ENCODE measurements at regions not wholly inside any gene's neighbourhood (a gene's known extent, or its start where the extent isn't known, plus 50 kb on each side); places are given as distances from the start of the nearest gene placed in this dataset.

- Histone ChIP-seq H3K4me1 (ENCODE audit: insufficient read depth, low read length) (no peaks in the 10 kb centered on the region), H3K4me2 (ENCODE audit: low read depth, low read length) (no peak overlapping the region), H3K27me3 (ENCODE audit: control insufficient read depth in 1 of 2, insufficient read depth in 2 of 2, low read length in 2 of 2) (no peaks in the 10 kb centered on the region), H3K9ac (ENCODE audit: insufficient read depth, low read depth, low read length) (no peak overlapping the region), H4K20me1 (ENCODE audit: insufficient read depth, low read length) (no peaks in the 10 kb centered on the region), H3K9me3 (ENCODE audit: low read length) (no peaks in the 10 kb centered on the region), H3K36me3 (replicated peaks in 1 of 2; ENCODE audit: control insufficient read depth in 1 of 2, insufficient read depth in 2 of 2, low read length in 2 of 2) (no peaks in the 10 kb centered on the region), H3K27ac (ENCODE audit: extremely low read length, insufficient read depth, low read length) (no peak overlapping the region), H3K4me3 (replicated peaks in 1 of 3; ENCODE audit: insufficient read depth in 1 of 3, low read depth in 2 of 3, low read length in 3 of 3) (no peak overlapping the region), H2AFZ (ENCODE audit: low read length) (no peak overlapping the region), H3K79me2 (ENCODE audit: insufficient read depth, low read length) (no peaks in the 10 kb centered on the region)
- intact Hi-C loops (cut with micrococcal nuclease; ENCODE audit: unreplicated experiment) = no loop called here
- FAIRE-seq (no peak), DNase-seq (ENCODE audit: low spot score) (no peak), ATAC-seq (no peak)
- ChIA-PET CTCF (ENCODE audit: low intra/inter-chr PET ratio, low total read pairs) (no interaction called here), POLR2A (no interaction called here)
- BruUV-seq (replicated peaks) = no TSS peak
- 0% methylated on average over 2 of the region's 2 CpGs for WGBS (ENCODE audit: low lambda C conversion rate)
- TF ChIP-seq LCORL (IDR thresholded peaks at IDR 0.05) = no peak
- TF ChIP-seq LCORL (CRISPR knock-in tag; IDR thresholded peaks at IDR 0.05) = no peak
- no peak for TF ChIP-seq ZSCAN30 (CRISPR knock-in tag; IDR thresholded peaks at IDR 0.05)
- TF ChIP-seq PPARG (CRISPR knock-in tag; conservative IDR thresholded peaks at IDR 0.05) = no peak
- TF ChIP-seq ZNF446 (CRISPR knock-in tag; IDR thresholded peaks at IDR 0.05) = no peak
- no peak for TF ChIP-seq ATM (IDR thresholded peaks at IDR 0.05; ENCODE audit: borderline replicate concordance)
- in situ Hi-C loops (cut with HindIII; ENCODE audit: extremely low pct_ligation_motif_present, low pct_unique_long_range_greater_than_20kb) = no loop called here
These were observed 449.1 kb upstream of the NDST4 start for GRCh38 chr4:115562506-115562905.

DNA sequence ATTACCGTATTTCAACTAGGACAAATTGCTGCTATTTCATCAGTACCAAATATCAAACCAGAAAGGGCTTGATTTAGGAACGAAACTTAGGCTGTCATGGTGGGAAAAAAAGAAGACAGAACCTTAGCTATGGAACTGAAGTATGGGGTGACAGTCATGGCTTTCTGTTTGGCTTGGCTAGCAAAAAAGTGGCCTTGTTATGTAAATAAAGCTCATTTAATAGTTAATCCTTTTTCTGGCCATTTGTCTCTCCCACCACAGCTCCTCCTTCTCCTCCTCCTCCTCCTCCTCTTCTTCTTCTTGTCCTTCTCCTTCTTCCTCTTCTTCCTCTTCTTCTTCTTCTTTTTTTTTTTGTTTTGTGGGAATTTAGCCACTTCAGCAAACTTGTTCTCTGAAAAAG is 434.7 kb upstream of the NDST4 start:
- Histone ChIP-seq H3K4me2 (ENCODE audit: low read depth, low read length) (no peak overlapping the region), H3K4me3 (replicated peaks in 1 of 3; ENCODE audit: insufficient read depth in 1 of 3, low read depth in 2 of 3, low read length in 3 of 3) (no peak overlapping the region), H4K20me1 (ENCODE audit: insufficient read depth, low read length) (no peaks in the 10 kb centered on the region), H3K36me3 (replicated peaks in 1 of 2; ENCODE audit: control insufficient read depth in 1 of 2, insufficient read depth in 2 of 2, low read length in 2 of 2) (no peaks in the 10 kb centered on the region), H3K9me3 (ENCODE audit: low read length) (no peaks in the 10 kb centered on the region), H3K27ac (ENCODE audit: extremely low read length, insufficient read depth, low read length) (no peak overlapping the region), H3K9ac (ENCODE audit: insufficient read depth, low read depth, low read length) (no peak overlapping the region), H3K27me3 (ENCODE audit: control insufficient read depth in 1 of 2, insufficient read depth in 2 of 2, low read length in 2 of 2) (no peaks in the 10 kb centered on the region), H2AFZ (ENCODE audit: low read length) (no peak overlapping the region), H3K79me2 (ENCODE audit: insufficient read depth, low read length) (no peaks in the 10 kb centered on the region), H3K4me1 (ENCODE audit: insufficient read depth, low read length) (no peaks in the 10 kb centered on the region)
- no peak for TF ChIP-seq ZSCAN30 (CRISPR knock-in tag; IDR thresholded peaks at IDR 0.05)
- no peak for FAIRE-seq
- ATAC-seq = no peak
- BruUV-seq (replicated peaks) = no TSS peak
- POLR2A ChIA-PET = no interaction called here
- WGBS (ENCODE audit: low lambda C conversion rate) = 0% methylated on average over 2 of the region's 2 CpGs
- intact Hi-C loops (cut with micrococcal nuclease; ENCODE audit: unreplicated experiment) (no loop called here), in situ Hi-C loops (cut with HindIII; ENCODE audit: extremely low pct_ligation_motif_present, low pct_unique_long_range_greater_than_20kb) (no loop called here)
- no peak for DNase-seq (ENCODE audit: low spot score)
- CTCF ChIA-PET (ENCODE audit: low intra/inter-chr PET ratio, low total read pairs) = no interaction called here

All from HepG2 (cell line).